HG02571 (cell line): ENCODE measurements at regions not wholly inside any gene's neighbourhood (a gene's known extent, or its start where the extent isn't known, plus 50 kb on each side); places are given as distances from the start of the nearest gene placed in this dataset.
"Not testable (repeated sequence)": the region's sequence is repeated elsewhere in the genome, so short reads cannot be mapped to it uniquely, and the experiment has no call there.

ENCODE experiments used
- ATAC-seq: cut with Tn5 transposase; IDR thresholded peaks from one replicate; pipeline ENCODE4 v1.9.1; 2021; ENCODE audit warnings: mild to moderate bottlenecking, moderate library complexity; ENCODE audit not compliant: unreplicated experiment

GRCh38 chr5:74535926-74536325, 104.6 kb downstream of the ENC1 start:
- ATAC-seq, result no peak

DNA sequence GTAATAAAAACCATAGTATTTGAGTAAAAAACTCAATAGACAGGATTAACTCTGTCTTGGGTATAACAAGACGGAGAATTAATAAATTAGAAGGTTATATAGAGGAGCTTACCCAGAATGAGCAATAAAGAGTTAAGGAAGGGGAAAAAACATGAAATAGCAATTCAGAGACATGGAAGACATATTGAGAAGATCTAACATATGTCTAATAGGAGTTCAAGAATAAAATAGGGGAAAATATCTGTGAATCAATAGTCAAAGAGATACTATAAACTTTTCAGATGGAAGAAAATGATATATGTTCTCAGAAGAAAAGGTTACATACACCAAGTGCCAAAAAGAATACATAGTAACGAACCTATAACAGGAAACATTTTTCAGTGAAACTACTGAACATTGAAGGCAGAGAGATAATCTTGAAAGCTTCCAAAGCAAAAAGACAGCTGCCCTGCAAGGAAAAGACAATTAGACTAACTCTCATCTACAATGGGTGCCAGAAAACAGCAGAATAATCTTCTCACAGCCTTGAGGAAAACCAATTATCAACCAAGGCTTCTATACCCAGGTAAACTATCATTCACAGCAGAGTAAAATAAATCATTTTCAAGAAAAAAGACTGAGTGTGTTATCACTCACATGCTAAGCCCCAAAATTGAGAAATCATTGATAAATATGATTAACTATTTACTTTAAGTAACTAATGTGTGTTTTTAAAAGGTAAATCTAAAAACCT, 106.0 kb downstream of the ENC1 start:
- ATAC-seq, result no peak

DNA sequence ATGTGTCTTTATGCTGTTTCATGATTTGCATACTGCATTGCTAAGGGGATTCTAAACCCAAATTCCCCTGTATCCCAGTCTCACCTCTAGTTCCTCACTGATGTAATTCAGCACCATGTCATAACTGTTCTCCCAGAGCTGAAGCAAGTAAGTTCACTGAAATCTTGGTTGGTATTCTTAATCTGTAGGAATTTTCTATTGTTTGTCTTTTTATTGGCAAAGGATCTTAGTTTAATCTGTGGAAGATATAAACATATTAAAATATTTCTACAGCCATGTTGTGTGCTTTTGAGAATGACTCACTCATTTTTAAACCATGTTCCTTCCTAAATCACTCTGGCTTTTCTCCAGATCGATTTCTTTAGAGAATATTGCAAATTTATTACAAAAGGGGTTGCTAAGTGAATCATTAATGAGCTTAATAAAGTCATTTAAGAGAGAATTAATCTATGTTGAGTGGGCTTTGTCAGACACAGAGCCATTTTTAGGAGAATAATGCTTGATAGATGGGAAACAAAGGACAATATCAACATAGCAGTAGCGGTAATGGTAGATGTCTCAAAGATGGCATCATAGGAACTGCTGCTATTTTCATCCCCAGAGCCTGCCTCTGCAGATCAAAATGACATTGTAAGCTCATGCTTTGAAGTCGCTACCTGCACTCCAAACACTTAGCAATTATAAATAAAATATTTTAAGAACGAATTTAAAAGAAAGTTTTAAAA, 110.0 kb downstream of the ENC1 start:
- no peak for ATAC-seq

GRCh38 chr5:74529101-74529500, 111.4 kb downstream of the ENC1 start:
- ATAC-seq, result no peak

DNA sequence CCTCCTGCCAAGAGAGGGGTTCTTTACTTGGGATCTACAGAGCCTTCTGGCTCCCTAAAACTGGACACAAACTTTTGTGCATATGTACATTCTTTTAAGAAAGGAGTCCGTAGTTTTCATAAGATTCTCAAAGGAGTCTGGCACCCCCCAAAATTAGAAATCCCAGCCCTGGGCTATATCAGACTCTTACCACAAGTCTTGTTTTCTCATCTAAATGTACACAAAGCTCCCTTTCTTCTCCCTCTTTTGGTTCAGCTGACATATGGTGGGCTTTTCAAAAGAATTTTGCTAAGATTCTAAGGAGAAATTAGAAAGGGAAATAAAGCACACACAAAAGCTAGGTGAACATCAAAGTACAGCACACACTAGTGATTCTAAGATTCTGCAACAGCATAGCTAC, 114.4 kb downstream of the ENC1 start:
- ATAC-seq, result no peak

GRCh38 chr5:74524767-74525166, 115.8 kb downstream of the ENC1 start:
- ATAC-seq, result not testable (repeated sequence)

DNA sequence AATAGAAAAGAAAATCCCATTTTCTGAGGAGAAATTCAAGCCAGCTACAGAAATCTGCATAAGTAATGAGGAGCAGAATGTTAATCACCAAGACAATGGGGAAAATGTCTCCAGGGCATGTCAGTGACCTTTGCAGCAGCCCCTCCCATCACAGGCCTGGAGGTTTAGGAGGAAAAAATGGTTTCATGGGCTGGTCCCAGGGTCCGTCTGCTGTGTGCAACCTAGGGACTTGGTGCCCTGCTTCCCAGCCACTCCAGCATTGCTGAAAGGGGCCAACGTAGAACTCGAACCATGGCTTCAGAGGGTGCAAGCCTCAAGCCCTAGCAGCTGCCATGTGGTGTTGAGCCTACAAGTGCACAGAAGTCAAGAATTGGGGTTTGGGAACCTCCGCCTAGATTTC, 116.8 kb downstream of the ENC1 start:
- not testable (repeated sequence) for ATAC-seq

DNA sequence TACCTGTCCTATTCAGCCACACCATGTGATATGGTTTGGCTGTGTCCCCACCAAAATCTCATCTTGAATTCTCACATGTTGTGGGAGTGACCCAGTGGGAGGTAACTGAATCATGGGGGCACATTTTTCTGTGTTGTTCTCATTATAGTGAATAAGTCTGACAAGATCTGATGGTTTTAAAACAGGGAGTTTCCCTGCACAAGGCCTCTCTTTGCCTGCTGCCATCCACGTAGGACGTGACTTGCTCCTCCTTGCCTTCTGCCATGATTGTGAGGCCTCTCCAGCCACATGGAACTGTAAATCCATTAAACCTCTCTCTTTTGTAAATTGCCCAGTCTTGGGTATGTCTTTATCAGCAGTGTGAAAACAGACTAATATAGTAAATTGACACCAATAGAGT, 117.7 kb downstream of the ENC1 start:
- ATAC-seq, result not testable (repeated sequence)

GRCh38 chr5:74521401-74521800, 119.1 kb downstream of the ENC1 start:
- ATAC-seq, result no peak

DNA sequence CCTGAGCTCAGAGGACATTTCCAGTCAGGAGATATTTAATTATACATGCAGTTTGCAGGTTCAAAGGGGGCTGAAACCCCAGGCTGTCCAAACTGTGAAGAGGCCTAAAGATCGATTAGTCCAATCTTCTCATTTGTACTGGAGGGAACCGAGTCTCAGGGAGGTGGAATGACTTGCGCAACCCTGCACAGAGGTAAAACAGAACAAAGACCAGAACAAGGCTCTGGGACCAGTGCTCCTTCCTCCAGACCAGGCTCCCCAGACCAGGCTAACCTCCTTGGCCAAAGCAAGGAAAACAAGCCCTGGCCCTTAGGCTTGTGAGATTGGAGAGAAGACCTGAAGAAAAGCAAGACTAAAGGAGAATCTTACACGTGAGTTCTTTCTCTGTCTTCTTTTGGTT, 120.8 kb downstream of the ENC1 start:
- no peak for ATAC-seq

GRCh38 chr5:74519161-74519571, 121.4 kb downstream of the ENC1 start:
- no peak for ATAC-seq

DNA sequence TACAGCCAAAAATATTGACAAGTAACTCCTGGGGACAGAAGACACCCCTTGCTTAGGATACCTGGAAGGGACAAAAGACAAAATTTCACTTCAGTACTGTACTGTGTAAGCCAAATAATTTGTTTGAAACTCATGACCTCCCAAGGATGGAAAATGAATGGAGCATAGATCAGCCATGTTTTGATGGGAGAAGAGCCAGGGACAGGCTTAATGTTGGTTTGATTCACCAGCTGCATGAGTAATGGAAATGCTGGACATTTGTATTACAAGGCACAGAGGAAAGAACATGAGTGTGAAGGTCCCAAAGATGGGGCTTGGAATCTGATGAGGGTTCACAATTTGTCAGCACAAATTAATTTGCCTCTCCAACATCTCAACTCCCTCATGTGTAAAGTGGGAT, 122.8 kb downstream of the ENC1 start:
- no peak for ATAC-seq

- ATAC-seq, result no peak
These were observed 124.3 kb downstream of the ENC1 start for GRCh38 chr5:74516211-74516636.

GRCh38 chr5:74514888-74515551, 125.5 kb downstream of the ENC1 start:
- ATAC-seq, result no peak

DNA sequence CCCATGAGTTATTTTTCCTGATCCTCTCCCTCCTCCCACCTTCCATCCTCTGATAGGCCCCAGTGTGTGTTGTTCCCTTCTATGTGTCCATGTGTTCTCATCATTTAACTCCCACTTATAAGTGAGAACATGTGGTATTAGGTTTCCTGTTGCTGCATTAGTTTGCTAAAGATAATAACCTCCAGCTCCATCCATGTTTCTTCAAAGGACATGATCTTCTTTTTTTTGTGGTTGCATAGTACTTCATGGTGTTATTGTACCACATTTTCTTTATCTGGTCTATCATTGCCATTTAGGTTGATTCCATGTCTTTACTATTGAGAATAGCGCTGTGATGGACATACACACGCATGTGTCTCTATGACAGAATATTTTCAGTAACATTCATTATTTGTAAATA, 128.8 kb downstream of the ENC1 start:
- ATAC-seq, result not testable (repeated sequence)

- ATAC-seq, result no peak
These were observed 130.0 kb downstream of the ENC1 start for GRCh38 chr5:74510476-74511075.

GRCh38 chr5:74507370-74508005, 133.0 kb downstream of the ENC1 start:
- no peak for ATAC-seq

- no peak for ATAC-seq
These were observed 134.4 kb downstream of the ENC1 start for GRCh38 chr5:74506119-74506518.

- no peak for ATAC-seq
These were observed 136.1 kb downstream of the ENC1 start for GRCh38 chr5:74504463-74504862.

GRCh38 chr5:74502479-74502950, 138.0 kb downstream of the ENC1 start:
- no peak for ATAC-seq
